WTC11 (cell line): ENCODE measurements at regions not wholly inside any gene's neighbourhood (a gene's known extent, or its start where the extent isn't known, plus 50 kb on each side); places are given as distances from the start of the nearest gene placed in this dataset.

Experiments used
- CTCF ChIP-seq: fragments of 200-600 bp; IDR thresholded peaks from 2 replicates; pipeline ENCODE4 v1.8.0; 2022; ENCODE audit warnings: antibody characterized with exemption
- ETV6 ChIP-seq: sonication (generic); formaldehyde crosslinking; IDR thresholded peaks from 2 replicates; pipeline ENCODE4 v1.8.1; 2022; ENCODE audit warnings: mild to moderate bottlenecking, missing genetic modification reagents
- GRHL2 ChIP-seq: fragments of 250-450 bp; sonication (Bioruptor Pico); IDR thresholded peaks from 2 replicates; pipeline ENCODE4 v1.8.0; 2022; ENCODE audit warnings: mild to moderate bottlenecking, moderate library complexity; ENCODE audit not compliant: insufficient replicate concordance, severe bottlenecking
- NR3C1 ChIP-seq: sonication (generic); formaldehyde crosslinking; conservative IDR thresholded peaks from 2 replicates; pipeline ENCODE4 v1.8.1; 2023; ENCODE audit warnings: low read depth, mild to moderate bottlenecking, missing genetic modification reagents
- PREB ChIP-seq: sonication (generic); formaldehyde crosslinking; IDR thresholded peaks from 2 replicates; pipeline ENCODE4 v1.8.1; 2022; ENCODE audit warnings: mild to moderate bottlenecking, missing genetic modification reagents, moderate library complexity, borderline replicate concordance
- TEAD4 ChIP-seq: sonication (generic); formaldehyde crosslinking; IDR thresholded peaks from 2 replicates; pipeline ENCODE4 v1.8.0; 2022; ENCODE audit warnings: mild to moderate bottlenecking, missing genetic modification reagents
- ZNF121 ChIP-seq: sonication (generic); formaldehyde crosslinking; IDR thresholded peaks from 2 replicates; pipeline ENCODE4 v1.8.0; 2023; ENCODE audit warnings: missing genetic modification reagents
- ZNF138 ChIP-seq: sonication (generic); formaldehyde crosslinking; conservative IDR thresholded peaks from 2 replicates; pipeline ENCODE4 v1.8.1; 2022; ENCODE audit warnings: mild to moderate bottlenecking, moderate library complexity, missing genetic modification reagents
- ZNF232 ChIP-seq: sonication (generic); formaldehyde crosslinking; IDR thresholded peaks from 2 replicates; pipeline ENCODE4 v1.8.0; 2022; ENCODE audit warnings: mild to moderate bottlenecking, missing genetic modification reagents
- TF ChIP-seq, protein P1 (sequence below): sonication (generic); formaldehyde crosslinking; IDR thresholded peaks from 2 replicates; pipeline ENCODE4 v1.8.1; 2022; ENCODE audit warnings: mild to moderate bottlenecking, moderate library complexity, missing genetic modification reagents
- TF ChIP-seq, protein P2 (sequence below): sonication (generic); formaldehyde crosslinking; IDR thresholded peaks from 2 replicates; pipeline ENCODE4 v1.8.1; 2023; ENCODE audit warnings: mild to moderate bottlenecking, moderate library complexity, missing genetic modification reagents
- TF ChIP-seq, protein P3 (sequence below): sonication (generic); formaldehyde crosslinking; IDR thresholded peaks from 2 replicates; pipeline ENCODE4 v1.8.1; 2022; ENCODE audit warnings: missing genetic modification reagents, borderline replicate concordance
- TF ChIP-seq, protein P4 (sequence below): fragments of 250-450 bp; sonication (Bioruptor Pico); IDR thresholded peaks from 2 replicates; pipeline ENCODE4 v1.8.0; 2021; ENCODE audit warnings: mild to moderate bottlenecking
- TF ChIP-seq, protein P5 (sequence below): sonication (generic); formaldehyde crosslinking; IDR thresholded peaks from 2 replicates; pipeline ENCODE4 v1.8.0; 2022; ENCODE audit warnings: missing genetic modification reagents

DNA sequence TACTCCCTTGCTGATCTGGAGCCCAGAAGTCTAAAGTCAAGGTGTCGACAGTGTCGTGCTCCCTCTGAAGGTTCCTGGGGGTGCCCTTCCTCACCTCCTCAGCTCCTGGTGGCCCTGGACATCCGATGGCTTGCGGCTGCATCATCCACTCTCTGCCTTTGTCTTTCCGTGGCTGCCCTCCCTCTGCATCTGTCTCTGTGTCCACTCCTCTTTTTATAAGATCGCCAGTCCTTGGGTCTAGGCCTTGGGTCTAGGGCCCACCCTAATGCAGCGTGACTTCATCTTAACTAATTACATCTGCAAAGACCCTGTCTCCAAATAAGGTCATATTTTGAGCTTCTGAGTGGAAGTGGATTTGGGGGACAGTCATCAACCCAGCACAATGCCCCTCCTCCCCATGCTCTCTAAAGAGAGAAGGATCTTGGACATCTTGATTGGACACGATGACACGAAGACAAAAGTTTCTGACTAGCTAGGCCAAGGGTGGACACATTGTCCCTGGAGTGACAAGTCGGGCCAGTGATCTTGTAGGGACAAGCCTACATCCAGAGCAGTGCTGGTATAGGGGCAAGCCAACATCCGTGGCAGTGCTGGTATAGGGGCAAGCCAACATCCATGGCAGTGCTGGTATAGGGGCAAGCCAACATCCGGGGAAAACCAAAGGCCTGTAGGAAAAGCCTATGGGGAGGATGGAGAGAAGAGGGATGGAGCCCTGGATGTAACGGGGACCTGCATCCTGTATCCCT is 93.9 kb upstream of the DIO3 start:
- TF ChIP-seq, protein P1, sequence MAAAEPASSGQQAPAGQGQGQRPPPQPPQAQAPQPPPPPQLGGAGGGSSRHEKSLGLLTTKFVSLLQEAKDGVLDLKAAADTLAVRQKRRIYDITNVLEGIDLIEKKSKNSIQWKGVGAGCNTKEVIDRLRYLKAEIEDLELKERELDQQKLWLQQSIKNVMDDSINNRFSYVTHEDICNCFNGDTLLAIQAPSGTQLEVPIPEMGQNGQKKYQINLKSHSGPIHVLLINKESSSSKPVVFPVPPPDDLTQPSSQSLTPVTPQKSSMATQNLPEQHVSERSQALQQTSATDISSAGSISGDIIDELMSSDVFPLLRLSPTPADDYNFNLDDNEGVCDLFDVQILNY = no peak
- TF ChIP-seq, protein P2, sequence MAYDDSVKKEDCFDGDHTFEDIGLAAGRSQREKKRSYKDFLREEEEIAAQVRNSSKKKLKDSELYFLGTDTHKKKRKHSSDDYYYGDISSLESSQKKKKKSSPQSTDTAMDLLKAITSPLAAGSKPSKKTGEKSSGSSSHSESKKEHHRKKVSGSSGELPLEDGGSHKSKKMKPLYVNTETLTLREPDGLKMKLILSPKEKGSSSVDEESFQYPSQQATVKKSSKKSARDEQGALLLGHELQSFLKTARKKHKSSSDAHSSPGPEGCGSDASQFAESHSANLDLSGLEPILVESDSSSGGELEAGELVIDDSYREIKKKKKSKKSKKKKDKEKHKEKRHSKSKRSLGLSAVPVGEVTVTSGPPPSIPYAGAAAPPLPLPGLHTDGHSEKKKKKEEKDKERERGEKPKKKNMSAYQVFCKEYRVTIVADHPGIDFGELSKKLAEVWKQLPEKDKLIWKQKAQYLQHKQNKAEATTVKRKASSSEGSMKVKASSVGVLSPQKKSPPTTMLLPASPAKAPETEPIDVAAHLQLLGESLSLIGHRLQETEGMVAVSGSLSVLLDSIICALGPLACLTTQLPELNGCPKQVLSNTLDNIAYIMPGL (CRISPR knock-in tag) = no peak
- TF ChIP-seq CTCF (no peak), ZNF121 (CRISPR knock-in tag) (no peak), TEAD4 (CRISPR knock-in tag) (no peak), ZNF232 (no peak), GRHL2 (CRISPR knock-in tag) (no peak), NR3C1 (no peak), ETV6 (CRISPR knock-in tag) (no peak), ZNF138 (CRISPR knock-in tag) (no peak), PREB (CRISPR knock-in tag) (no peak)
- TF ChIP-seq, protein P3, sequence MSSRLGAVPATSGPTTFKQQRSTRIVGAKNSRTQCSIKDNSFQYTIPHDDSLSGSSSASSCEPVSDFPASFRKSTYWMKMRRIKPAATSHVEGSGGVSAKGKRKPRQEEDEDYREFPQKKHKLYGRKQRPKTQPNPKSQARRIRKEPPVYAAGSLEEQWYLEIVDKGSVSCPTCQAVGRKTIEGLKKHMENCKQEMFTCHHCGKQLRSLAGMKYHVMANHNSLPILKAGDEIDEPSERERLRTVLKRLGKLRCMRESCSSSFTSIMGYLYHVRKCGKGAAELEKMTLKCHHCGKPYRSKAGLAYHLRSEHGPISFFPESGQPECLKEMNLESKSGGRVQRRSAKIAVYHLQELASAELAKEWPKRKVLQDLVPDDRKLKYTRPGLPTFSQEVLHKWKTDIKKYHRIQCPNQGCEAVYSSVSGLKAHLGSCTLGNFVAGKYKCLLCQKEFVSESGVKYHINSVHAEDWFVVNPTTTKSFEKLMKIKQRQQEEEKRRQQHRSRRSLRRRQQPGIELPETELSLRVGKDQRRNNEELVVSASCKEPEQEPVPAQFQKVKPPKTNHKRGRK (CRISPR knock-in tag) = no peak
- TF ChIP-seq, protein P4, sequence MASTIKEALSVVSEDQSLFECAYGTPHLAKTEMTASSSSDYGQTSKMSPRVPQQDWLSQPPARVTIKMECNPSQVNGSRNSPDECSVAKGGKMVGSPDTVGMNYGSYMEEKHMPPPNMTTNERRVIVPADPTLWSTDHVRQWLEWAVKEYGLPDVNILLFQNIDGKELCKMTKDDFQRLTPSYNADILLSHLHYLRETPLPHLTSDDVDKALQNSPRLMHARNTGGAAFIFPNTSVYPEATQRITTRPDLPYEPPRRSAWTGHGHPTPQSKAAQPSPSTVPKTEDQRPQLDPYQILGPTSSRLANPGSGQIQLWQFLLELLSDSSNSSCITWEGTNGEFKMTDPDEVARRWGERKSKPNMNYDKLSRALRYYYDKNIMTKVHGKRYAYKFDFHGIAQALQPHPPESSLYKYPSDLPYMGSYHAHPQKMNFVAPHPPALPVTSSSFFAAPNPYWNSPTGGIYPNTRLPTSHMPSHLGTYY (CRISPR knock-in tag) = no peak
- TF ChIP-seq, protein P5, sequence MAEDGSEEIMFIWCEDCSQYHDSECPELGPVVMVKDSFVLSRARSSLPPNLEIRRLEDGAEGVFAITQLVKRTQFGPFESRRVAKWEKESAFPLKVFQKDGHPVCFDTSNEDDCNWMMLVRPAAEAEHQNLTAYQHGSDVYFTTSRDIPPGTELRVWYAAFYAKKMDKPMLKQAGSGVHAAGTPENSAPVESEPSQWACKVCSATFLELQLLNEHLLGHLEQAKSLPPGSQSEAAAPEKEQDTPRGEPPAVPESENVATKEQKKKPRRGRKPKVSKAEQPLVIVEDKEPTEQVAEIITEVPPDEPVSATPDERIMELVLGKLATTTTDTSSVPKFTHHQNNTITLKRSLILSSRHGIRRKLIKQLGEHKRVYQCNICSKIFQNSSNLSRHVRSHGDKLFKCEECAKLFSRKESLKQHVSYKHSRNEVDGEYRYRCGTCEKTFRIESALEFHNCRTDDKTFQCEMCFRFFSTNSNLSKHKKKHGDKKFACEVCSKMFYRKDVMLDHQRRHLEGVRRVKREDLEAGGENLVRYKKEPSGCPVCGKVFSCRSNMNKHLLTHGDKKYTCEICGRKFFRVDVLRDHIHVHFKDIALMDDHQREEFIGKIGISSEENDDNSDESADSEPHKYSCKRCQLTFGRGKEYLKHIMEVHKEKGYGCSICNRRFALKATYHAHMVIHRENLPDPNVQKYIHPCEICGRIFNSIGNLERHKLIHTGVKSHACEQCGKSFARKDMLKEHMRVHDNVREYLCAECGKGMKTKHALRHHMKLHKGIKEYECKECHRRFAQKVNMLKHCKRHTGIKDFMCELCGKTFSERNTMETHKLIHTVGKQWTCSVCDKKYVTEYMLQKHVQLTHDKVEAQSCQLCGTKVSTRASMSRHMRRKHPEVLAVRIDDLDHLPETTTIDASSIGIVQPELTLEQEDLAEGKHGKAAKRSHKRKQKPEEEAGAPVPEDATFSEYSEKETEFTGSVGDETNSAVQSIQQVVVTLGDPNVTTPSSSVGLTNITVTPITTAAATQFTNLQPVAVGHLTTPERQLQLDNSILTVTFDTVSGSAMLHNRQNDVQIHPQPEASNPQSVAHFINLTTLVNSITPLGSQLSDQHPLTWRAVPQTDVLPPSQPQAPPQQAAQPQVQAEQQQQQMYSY (CRISPR knock-in tag) = no peak
